Esophagus squamous epithelium (tissue), 4 donors: ENCODE measurements at regions not wholly inside any gene's neighbourhood (a gene's known extent, or its start where the extent isn't known, plus 50 kb on each side); places are given as distances from the start of the nearest gene placed in this dataset.

Source experiments
- CTCF ChIP-seq, 6 experiments: fragments of 450-650 bp in 4 of 6; fragments of 200-600 bp in 2 of 6; sonication (generic) in 2 of 6; IDR thresholded peaks; one replicate each; pipeline ENCODE4 v1.5.1; 2016 to 2019; ENCODE audit warnings: antibody characterized with exemption in 6 of 6, mild to moderate bottlenecking in 4 of 6, moderate library complexity in 4 of 6
- POLR2A ChIP-seq, 4 donors: fragments of 450-650 bp; IDR thresholded peaks; one replicate each; pipeline ENCODE4 v1.6.1; 2017; ENCODE audit warnings: antibody characterized with exemption in 4 of 4, mild to moderate bottlenecking in 4 of 4, moderate library complexity in 3 of 4

GRCh38 chr9:88737876-88738275 lies 202.9 kb downstream of the NXNL2 start:
- TF ChIP-seq CTCF (IDR thresholded peaks at IDR 0.05) (no peak), POLR2A (IDR thresholded peaks at IDR 0.05) (no peak)
